ENCODE measurements at regions not wholly inside any gene's neighbourhood (a gene's known extent, or its start where the extent isn't known, plus 50 kb on each side); places are given as distances from the start of the nearest gene placed in this dataset.

GRCh38 chr10:131739206-131739605, 161.6 kb upstream of the PPP2R2D start:
- DNase-seq (ENCODE audit: low spot score) = no peak
- Mint-ChIP-seq H3K4me1 (ENCODE audit: low read depth) (peaks cover 3% of the 10 kb centered on the region), H3K36me3 (ENCODE audit: low read depth) (no peaks in the 10 kb centered on the region), H3K27me3 (ENCODE audit: insufficient read depth) (no peaks in the 10 kb centered on the region), H3K27ac (no peak overlapping the region), H3K4me3 (no peak overlapping the region), H3K9me3 (peaks cover 5% of the 10 kb centered on the region)
- intact Hi-C loops (cut with micrococcal nuclease) = no loop called here

- Mint-ChIP-seq H3K4me3 (no peak overlapping the region), H3K9me3 (peaks cover 5% of the 10 kb centered on the region), H3K27me3 (ENCODE audit: insufficient read depth) (no peaks in the 10 kb centered on the region), H3K27ac (no peak overlapping the region), H3K36me3 (ENCODE audit: low read depth) (no peaks in the 10 kb centered on the region), H3K4me1 (ENCODE audit: low read depth) (peaks cover 6% of the 10 kb centered on the region)
- DNase-seq (ENCODE audit: low spot score) = no peak
- intact Hi-C loops (cut with micrococcal nuclease) = no loop called here
Observed at GRCh38 chr10:131742500-131742951, 158.3 kb upstream of the PPP2R2D start.

DNA sequence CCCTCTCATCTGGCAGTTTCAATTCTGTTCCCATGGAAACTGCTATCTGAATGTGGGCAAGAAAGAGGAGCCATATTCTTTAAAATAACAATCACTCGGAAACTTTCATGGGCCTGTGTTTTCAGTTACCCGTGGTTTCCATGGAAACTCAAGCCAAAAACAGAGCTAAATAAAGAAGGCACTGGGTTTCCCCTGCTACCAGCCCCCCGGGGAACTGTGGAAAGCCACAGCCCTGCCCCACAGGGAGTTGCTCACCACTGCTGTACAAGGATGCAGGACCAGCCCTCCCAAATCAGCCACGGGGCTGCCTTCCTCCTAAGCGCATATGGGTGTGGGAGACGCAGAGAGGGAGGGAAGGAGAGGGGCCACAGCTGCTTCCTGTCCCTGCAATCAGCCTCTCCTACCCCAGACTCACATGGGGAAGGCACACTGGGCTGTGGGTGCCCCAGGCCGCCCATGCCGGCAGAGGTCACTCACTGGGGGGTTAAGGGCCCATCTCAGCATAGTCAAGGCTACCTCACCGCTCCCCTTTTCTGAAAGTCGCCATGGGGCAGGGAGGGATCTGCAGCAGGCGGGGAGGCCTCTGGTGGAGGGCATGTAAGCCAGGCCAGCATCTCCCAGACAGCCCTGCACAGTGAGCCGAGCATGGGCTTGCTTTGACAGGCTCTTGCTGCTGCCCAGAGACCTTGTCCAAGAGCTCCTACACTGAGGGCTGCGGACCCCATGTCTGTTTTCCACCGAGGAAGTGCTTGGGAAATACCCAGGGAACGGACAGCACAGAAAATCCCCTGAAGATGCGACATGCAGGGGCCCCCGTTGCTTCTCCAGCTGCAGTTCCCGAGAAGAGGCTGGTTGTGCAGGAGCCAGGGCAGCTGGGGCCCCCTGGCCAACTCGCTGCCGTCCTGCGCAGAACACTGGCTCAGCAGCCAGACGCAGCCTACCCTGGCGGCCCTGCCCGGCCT, 157.3 kb upstream of the PPP2R2D start:
- Mint-ChIP-seq H3K4me3 (no peak overlapping the region), H3K27me3 (ENCODE audit: insufficient read depth) (no peaks in the 10 kb centered on the region), H3K9me3 (peaks cover 5% of the 10 kb centered on the region), H3K27ac (no peak overlapping the region), H3K4me1 (ENCODE audit: low read depth) (peaks cover 6% of the 10 kb centered on the region), H3K36me3 (ENCODE audit: low read depth) (no peaks in the 10 kb centered on the region)
- DNase-seq (ENCODE audit: low spot score) = no peak
- intact Hi-C loops (cut with micrococcal nuclease) = no loop called here

DNA sequence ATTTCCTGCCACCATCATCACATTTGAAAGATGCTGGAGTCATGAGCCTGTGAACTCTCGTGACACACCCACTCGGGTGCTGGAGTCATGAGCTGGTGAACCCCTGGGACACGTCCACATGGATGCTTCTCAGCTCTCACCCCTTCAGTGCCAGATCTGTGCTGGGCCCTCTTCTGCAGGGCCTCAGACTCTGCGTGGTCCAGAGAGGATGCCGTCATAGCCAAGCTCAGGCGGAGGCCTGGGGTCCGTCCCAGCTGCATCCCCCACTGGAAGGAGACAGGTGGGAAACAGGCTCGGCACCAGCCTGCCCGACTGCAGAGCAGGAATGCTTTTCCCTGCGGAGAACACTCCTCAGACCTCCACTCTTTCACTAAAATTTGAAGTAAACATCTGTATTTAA, 156.5 kb upstream of the PPP2R2D start:
- Mint-ChIP-seq H3K9me3 (peaks cover 4% of the 10 kb centered on the region), H3K4me3 (no peak overlapping the region), H3K4me1 (ENCODE audit: low read depth) (peaks cover 6% of the 10 kb centered on the region), H3K36me3 (ENCODE audit: low read depth) (no peaks in the 10 kb centered on the region), H3K27ac (no peak overlapping the region), H3K27me3 (ENCODE audit: insufficient read depth) (no peaks in the 10 kb centered on the region)
- DNase-seq (ENCODE audit: low spot score) = no peak
- intact Hi-C loops (cut with micrococcal nuclease) = no loop called here

GRCh38 chr10:131745591-131745990, 155.2 kb upstream of the PPP2R2D start:
- DNase-seq (ENCODE audit: low spot score) = no peak
- no peaks in the 10 kb centered on the region for H3K9me3 Mint-ChIP-seq
- no peak overlapping the region for H3K4me3 Mint-ChIP-seq
- no peaks in the 10 kb centered on the region for H3K36me3 Mint-ChIP-seq (ENCODE audit: low read depth)
- H3K4me1 Mint-ChIP-seq (ENCODE audit: low read depth) = peaks cover 6% of the 10 kb centered on the region
- H3K27ac Mint-ChIP-seq = no peak overlapping the region
- H3K27me3 Mint-ChIP-seq (ENCODE audit: insufficient read depth) = no peaks in the 10 kb centered on the region
- intact Hi-C loops (cut with micrococcal nuclease) = no loop called here

- H3K27ac Mint-ChIP-seq = no peak overlapping the region
- H3K27me3 Mint-ChIP-seq (ENCODE audit: insufficient read depth) = no peaks in the 10 kb centered on the region
- peaks cover 6% of the 10 kb centered on the region for H3K4me1 Mint-ChIP-seq (ENCODE audit: low read depth)
- DNase-seq (ENCODE audit: low spot score) = no peak
- intact Hi-C loops (cut with micrococcal nuclease) = no loop called here
- H3K4me3 Mint-ChIP-seq = no peak overlapping the region
- no peaks in the 10 kb centered on the region for H3K9me3 Mint-ChIP-seq
- no peaks in the 10 kb centered on the region for H3K36me3 Mint-ChIP-seq (ENCODE audit: low read depth)
Observed at GRCh38 chr10:131746241-131746711, 154.5 kb upstream of the PPP2R2D start.

- no peaks in the 10 kb centered on the region for H3K36me3 Mint-ChIP-seq (ENCODE audit: low read depth)
- H3K4me3 Mint-ChIP-seq = no peak overlapping the region
- H3K9me3 Mint-ChIP-seq = no peaks in the 10 kb centered on the region
- DNase-seq (ENCODE audit: low spot score) = no peak
- no peak overlapping the region for H3K27ac Mint-ChIP-seq
- H3K27me3 Mint-ChIP-seq (ENCODE audit: insufficient read depth) = no peaks in the 10 kb centered on the region
- intact Hi-C loops (cut with micrococcal nuclease) = no loop called here
- H3K4me1 Mint-ChIP-seq (ENCODE audit: low read depth) = peaks cover 6% of the 10 kb centered on the region
Observed at GRCh38 chr10:131746785-131747184, 154.0 kb upstream of the PPP2R2D start.

- intact Hi-C loops (cut with micrococcal nuclease) = no loop called here
- Mint-ChIP-seq H3K4me1 (ENCODE audit: low read depth) (peaks cover 6% of the 10 kb centered on the region), H3K9me3 (no peaks in the 10 kb centered on the region), H3K27me3 (ENCODE audit: insufficient read depth) (no peaks in the 10 kb centered on the region), H3K4me3 (no peak overlapping the region), H3K27ac (no peak overlapping the region), H3K36me3 (ENCODE audit: low read depth) (no peaks in the 10 kb centered on the region)
- no peak for DNase-seq (ENCODE audit: low spot score)
Observed at GRCh38 chr10:131747251-131747650, 153.6 kb upstream of the PPP2R2D start.

- Mint-ChIP-seq H3K27me3 (ENCODE audit: insufficient read depth) (no peaks in the 10 kb centered on the region), H3K9me3 (no peaks in the 10 kb centered on the region), H3K27ac (no peak overlapping the region), H3K4me3 (no peak overlapping the region), H3K4me1 (ENCODE audit: low read depth) (peaks cover 6% of the 10 kb centered on the region), H3K36me3 (ENCODE audit: low read depth) (no peaks in the 10 kb centered on the region)
- no peak for DNase-seq (ENCODE audit: low spot score)
- intact Hi-C loops (cut with micrococcal nuclease) = no loop called here
Observed at GRCh38 chr10:131747791-131748190, 153.0 kb upstream of the PPP2R2D start.

- intact Hi-C loops (cut with micrococcal nuclease) = no loop called here
- H3K27ac Mint-ChIP-seq = no peak overlapping the region
- DNase-seq (ENCODE audit: low spot score) = no peak
- no peaks in the 10 kb centered on the region for H3K27me3 Mint-ChIP-seq (ENCODE audit: insufficient read depth)
- no peaks in the 10 kb centered on the region for H3K9me3 Mint-ChIP-seq
- H3K4me3 Mint-ChIP-seq = no peak overlapping the region
- no peaks in the 10 kb centered on the region for H3K36me3 Mint-ChIP-seq (ENCODE audit: low read depth)
- peaks cover 6% of the 10 kb centered on the region for H3K4me1 Mint-ChIP-seq (ENCODE audit: low read depth)
Observed at GRCh38 chr10:131748191-131748590, 152.6 kb upstream of the PPP2R2D start.

DNA sequence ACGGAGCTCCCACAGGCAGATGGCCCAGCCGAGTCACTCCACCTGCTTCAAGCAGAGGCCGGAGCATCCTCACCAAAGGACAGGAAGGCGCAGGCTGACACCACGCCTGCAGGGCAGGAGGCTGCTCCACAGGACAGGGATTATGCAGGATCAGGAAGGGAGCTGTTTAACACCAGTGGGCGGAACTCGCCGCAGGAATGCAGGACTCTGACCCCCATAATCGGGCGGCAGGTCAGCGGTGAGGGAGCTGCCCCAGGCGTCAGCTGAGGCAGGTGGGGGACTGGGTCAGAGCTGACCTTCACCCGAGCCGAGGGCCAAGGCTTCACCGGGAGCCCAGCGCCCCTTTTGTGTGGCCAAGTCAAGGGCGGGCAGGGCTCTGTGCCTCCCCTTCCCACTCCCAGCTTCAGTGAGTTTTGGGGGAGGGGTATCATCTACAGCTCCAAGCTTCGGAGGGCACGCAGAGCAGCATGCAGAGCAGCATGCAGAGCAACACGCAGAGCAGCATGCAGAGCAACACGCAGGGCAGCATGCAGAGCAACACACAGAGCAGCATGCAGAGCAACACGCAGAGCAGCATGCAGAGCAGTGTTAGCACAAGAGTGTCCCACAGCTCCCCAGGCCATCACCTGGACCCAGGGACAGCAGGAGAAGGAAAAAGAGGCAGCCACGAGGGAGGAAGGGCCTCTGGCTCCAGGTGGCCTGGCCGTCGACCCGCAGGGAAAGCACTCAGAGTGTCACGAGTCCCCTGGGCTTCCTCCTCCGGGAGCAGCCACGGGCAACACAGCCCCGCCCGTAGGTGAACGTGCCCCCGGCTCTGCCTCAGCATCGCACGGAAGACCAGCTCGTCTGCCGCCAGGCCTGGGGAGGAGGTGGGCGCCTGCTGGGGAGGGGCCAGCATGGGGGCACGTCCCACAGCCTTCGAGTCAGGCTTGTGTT, 151.7 kb upstream of the PPP2R2D start:
- no peak overlapping the region for H3K4me3 Mint-ChIP-seq
- no peak overlapping the region for H3K27ac Mint-ChIP-seq
- no peaks in the 10 kb centered on the region for H3K36me3 Mint-ChIP-seq (ENCODE audit: low read depth)
- DNase-seq (ENCODE audit: low spot score) = no peak
- intact Hi-C loops (cut with micrococcal nuclease) = no loop called here
- no peaks in the 10 kb centered on the region for H3K9me3 Mint-ChIP-seq
- H3K27me3 Mint-ChIP-seq (ENCODE audit: insufficient read depth) = no peaks in the 10 kb centered on the region
- peaks cover 4% of the 10 kb centered on the region for H3K4me1 Mint-ChIP-seq (ENCODE audit: low read depth)

- no peak overlapping the region for H3K27ac Mint-ChIP-seq
- H3K4me3 Mint-ChIP-seq = no peak overlapping the region
- intact Hi-C loops (cut with micrococcal nuclease) = no loop called here
- no peaks in the 10 kb centered on the region for H3K27me3 Mint-ChIP-seq (ENCODE audit: insufficient read depth)
- no peak for DNase-seq (ENCODE audit: low spot score)
- no peaks in the 10 kb centered on the region for H3K4me1 Mint-ChIP-seq (ENCODE audit: low read depth)
- no peaks in the 10 kb centered on the region for H3K36me3 Mint-ChIP-seq (ENCODE audit: low read depth)
- H3K9me3 Mint-ChIP-seq = no peaks in the 10 kb centered on the region
Observed at GRCh38 chr10:131749767-131750142, 151.1 kb upstream of the PPP2R2D start.
